WTC11 (cell line): ENCODE measurements at regions not wholly inside any gene's neighbourhood (a gene's known extent, or its start where the extent isn't known, plus 50 kb on each side); places are given as distances from the start of the nearest gene placed in this dataset.

ENCODE experiments used
- ATAC-seq: fragments of 200-7000 bp; cut with Tn5 transposase; 2 replicates; pipeline ENCODE4 v1.10.0; 2021; ENCODE audit warnings: mild to moderate bottlenecking, moderate library complexity
- CTCF ChIA-PET: fragments of 300-600 bp; sonication (Branson Sonifier 250); formaldehyde crosslinking; loops from one replicate; lab custom pipeline; 2021; ENCODE audit warnings: antibody characterized with exemption; lab: Charles Lee
- POLR2A ChIA-PET: fragments of 350-600 bp; sonication (Branson Sonifier 250); formaldehyde crosslinking; loops from one replicate; lab custom pipeline; 2021; ENCODE audit warnings: antibody characterized with exemption; lab: Charles Lee
- DNase-seq: peaks from one replicate; pipeline ENCODE4 v3.0.0; 2021; ENCODE audit warnings: low spot score
- H3K27ac Mint-ChIP-seq: 2 replicates; pipeline ENCODE4 v1.8.0; 2021; ENCODE audit warnings: mixed read lengths
- H3K27me3 Mint-ChIP-seq: 2 replicates; pipeline ENCODE4 v1.8.0; 2021; ENCODE audit warnings: low read depth, mild to moderate bottlenecking, moderate library complexity, mixed read lengths
- H3K36me3 Mint-ChIP-seq: 2 replicates; pipeline ENCODE4 v1.8.0; 2021; ENCODE audit warnings: mixed read lengths
- H3K4me1 Mint-ChIP-seq: 2 replicates; pipeline ENCODE4 v1.8.0; 2022; ENCODE audit warnings: mixed read lengths
- H3K4me3 Mint-ChIP-seq: 2 replicates; pipeline ENCODE4 v1.8.0; 2021; ENCODE audit warnings: mild to moderate bottlenecking, moderate library complexity, mixed read lengths
- H3K9me3 Mint-ChIP-seq: 2 replicates; pipeline ENCODE4 v1.8.0; 2021; ENCODE audit warnings: mixed read lengths
- AR ChIP-seq: fragments of 250-450 bp; sonication (Bioruptor Pico); IDR thresholded peaks from 2 replicates; pipeline ENCODE4 v1.9.0; 2021; ENCODE audit warnings: mild to moderate bottlenecking
- ATF3 ChIP-seq: sonication (generic); formaldehyde crosslinking; conservative IDR thresholded peaks from 2 replicates; pipeline ENCODE4 v1.8.1; 2022; ENCODE audit warnings: mild to moderate bottlenecking, missing genetic modification reagents
- ATF6 ChIP-seq: sonication (generic); formaldehyde crosslinking; IDR thresholded peaks from 2 replicates; pipeline ENCODE4 v1.8.1; 2023; ENCODE audit warnings: mild to moderate bottlenecking, missing genetic modification reagents
- E2F4 ChIP-seq: sonication (generic); formaldehyde crosslinking; IDR thresholded peaks from 2 replicates; pipeline ENCODE4 v1.8.1; 2022; ENCODE audit warnings: low read depth, mild to moderate bottlenecking, moderate library complexity, missing genetic modification reagents, borderline replicate concordance
- FOXJ3 ChIP-seq: sonication (generic); formaldehyde crosslinking; IDR thresholded peaks from 2 replicates; pipeline ENCODE4 v1.9.0; 2021; ENCODE audit warnings: missing genetic modification reagents, mild to moderate bottlenecking, borderline replicate concordance
- GRHL2 ChIP-seq: fragments of 250-450 bp; sonication (Bioruptor Pico); IDR thresholded peaks from 2 replicates; pipeline ENCODE4 v1.8.0; 2022; ENCODE audit warnings: mild to moderate bottlenecking, moderate library complexity; ENCODE audit not compliant: insufficient replicate concordance, severe bottlenecking
- HMGXB4 ChIP-seq: sonication (generic); formaldehyde crosslinking; IDR thresholded peaks from 2 replicates; pipeline ENCODE4 v1.8.1; 2023; ENCODE audit warnings: mild to moderate bottlenecking, moderate library complexity, missing genetic modification reagents
- MAX ChIP-seq: sonication (generic); formaldehyde crosslinking; IDR thresholded peaks from 2 replicates; pipeline ENCODE4 v1.8.0; 2022; ENCODE audit warnings: mild to moderate bottlenecking, missing genetic modification reagents
- MXD4 ChIP-seq: fragments of 250-450 bp; sonication (Bioruptor Pico); IDR thresholded peaks from 2 replicates; pipeline ENCODE4 v1.8.0; 2021; ENCODE audit warnings: mild to moderate bottlenecking, moderate library complexity, borderline replicate concordance
- MYBL2 ChIP-seq: sonication (generic); formaldehyde crosslinking; IDR thresholded peaks from 2 replicates; pipeline ENCODE4 v1.8.1; 2023; ENCODE audit warnings: mild to moderate bottlenecking, moderate library complexity, missing genetic modification reagents
- STAT6 ChIP-seq: sonication (generic); formaldehyde crosslinking; conservative IDR thresholded peaks from 2 replicates; pipeline ENCODE4 v1.8.1; 2023; ENCODE audit warnings: mild to moderate bottlenecking, low read depth, missing genetic modification reagents, moderate library complexity
- ZMAT4 ChIP-seq: fragments of 250-450 bp; sonication (Bioruptor Pico); IDR thresholded peaks from 2 replicates; pipeline ENCODE4 v1.9.0; 2021; ENCODE audit warnings: mild to moderate bottlenecking
- ZNF263 ChIP-seq: sonication (generic); formaldehyde crosslinking; IDR thresholded peaks from 2 replicates; pipeline ENCODE4 v1.8.1; 2022; ENCODE audit warnings: low read depth, mild to moderate bottlenecking, moderate library complexity, missing genetic modification reagents
- ZNF532 ChIP-seq: fragments of 250-450 bp; sonication (Bioruptor Pico); IDR thresholded peaks from 2 replicates; pipeline ENCODE4 v1.9.0; 2021; ENCODE audit warnings: mild to moderate bottlenecking, borderline replicate concordance
- ZNF671 ChIP-seq: fragments of 250-450 bp; sonication (Bioruptor Pico); IDR thresholded peaks from 2 replicates; pipeline ENCODE4 v1.8.0; 2021; ENCODE audit warnings: mild to moderate bottlenecking

- H3K27me3 Mint-ChIP-seq: no peaks in the 10 kb centered on the region
- no peak for TF ChIP-seq HMGXB4 (CRISPR knock-in tag)
- no peak for TF ChIP-seq ZNF671 (CRISPR knock-in tag)
- TF ChIP-seq FOXJ3 (CRISPR knock-in tag): no peak
- TF ChIP-seq STAT6: no peak
- no peak for TF ChIP-seq ATF3 (CRISPR knock-in tag)
- TF ChIP-seq ATF6 (CRISPR knock-in tag): no peak
- no peak for TF ChIP-seq ZNF263 (CRISPR knock-in tag)
- no peak for TF ChIP-seq AR (CRISPR knock-in tag)
- TF ChIP-seq MXD4: no peak
- TF ChIP-seq MYBL2: no peak
- H3K4me3 Mint-ChIP-seq: no peak overlapping the region
- ChIA-PET CTCF (interaction anchor here (1.2 to 1.3 kb wide), 2 partner anchors 9 to 288 kb away, joined by 4 to 6 read pairs; partner anchors contain the start of gene ITGA4), POLR2A (no interaction called here)
- ATAC-seq (peak; percentile 67), DNase-seq (no peak)
- H3K4me1 Mint-ChIP-seq: peaks cover 17% of the 10 kb centered on the region
- H3K9me3 Mint-ChIP-seq: peaks cover 31% of the 10 kb centered on the region
- H3K27ac Mint-ChIP-seq: no peak overlapping the region
- H3K36me3 Mint-ChIP-seq: peaks cover 25% of the 10 kb centered on the region
Measured at GRCh38 chr2:181169503-181169902, 189.1 kb downstream of the UBE2E3 start.

- no peak for ATAC-seq
- ChIA-PET POLR2A (no interaction called here), CTCF (interaction anchor here (1.2 to 1.3 kb wide), 2 partner anchors 8 to 287 kb away, joined by 4 to 6 read pairs; partner anchors contain the start of gene ITGA4)
- no peak overlapping the region for H3K4me3 Mint-ChIP-seq
- no peak for DNase-seq
- H3K4me1 Mint-ChIP-seq: peaks cover 17% of the 10 kb centered on the region
- H3K9me3 Mint-ChIP-seq: peaks cover 31% of the 10 kb centered on the region
- H3K27ac Mint-ChIP-seq: no peak overlapping the region
- H3K36me3 Mint-ChIP-seq: peaks cover 25% of the 10 kb centered on the region
- no peaks in the 10 kb centered on the region for H3K27me3 Mint-ChIP-seq
- TF ChIP-seq FOXJ3 (CRISPR knock-in tag) (no peak), MAX (no peak), ZMAT4 (CRISPR knock-in tag) (no peak), GRHL2 (no peak), E2F4 (CRISPR knock-in tag) (no peak), ATF3 (CRISPR knock-in tag) (no peak), ZNF532 (CRISPR knock-in tag) (no peak)
Measured at GRCh38 chr2:181170256-181170655, 189.9 kb downstream of the UBE2E3 start.
